ENCODE measurements at regions not wholly inside any gene's neighbourhood (a gene's known extent, or its start where the extent isn't known, plus 50 kb on each side); places are given as distances from the start of the nearest gene placed in this dataset.

- no peak for DNase-seq
Measured at GRCh38 chr20:56932575-56933330, 303.6 kb downstream of the TFAP2C start.

DNA sequence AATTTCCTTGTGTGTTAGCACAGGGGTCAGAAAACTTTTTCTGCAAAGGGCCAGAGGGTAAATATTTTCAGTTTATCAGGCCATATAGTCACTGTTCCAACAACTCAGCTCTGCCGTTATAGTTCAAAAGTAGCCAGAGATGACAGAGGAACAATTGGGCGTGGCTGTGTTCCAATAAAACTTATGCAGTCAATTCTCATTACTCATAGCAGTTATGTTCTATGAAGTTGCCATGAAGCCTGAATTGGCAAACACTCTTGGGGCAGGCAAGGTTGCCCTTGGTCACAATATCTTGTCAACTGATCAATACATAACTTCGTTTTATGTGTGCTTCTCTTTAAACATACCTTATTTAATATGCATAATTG is 304.2 kb downstream of the TFAP2C start:
- DNase-seq: no peak

DNA sequence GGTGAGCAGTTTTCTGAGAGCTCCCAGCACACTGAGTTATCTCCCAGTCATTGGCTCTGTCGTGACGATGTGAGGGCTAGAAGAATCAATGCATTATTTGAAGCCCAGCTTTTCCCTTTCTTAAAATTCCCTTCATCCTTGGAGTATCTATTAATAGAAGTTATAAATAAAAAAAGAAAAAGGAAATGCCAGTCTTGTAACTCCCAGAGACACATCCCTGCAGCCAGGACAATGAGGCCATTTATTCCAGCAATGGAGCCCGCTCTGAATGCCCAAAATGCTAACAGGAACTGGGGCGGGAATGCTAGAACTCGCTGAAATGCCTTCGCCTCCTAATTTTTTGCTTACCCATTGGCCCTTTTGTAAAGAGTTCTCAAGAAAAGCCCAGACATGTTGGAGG is 305.8 kb downstream of the TFAP2C start:
- DNase-seq: no peak

DNA sequence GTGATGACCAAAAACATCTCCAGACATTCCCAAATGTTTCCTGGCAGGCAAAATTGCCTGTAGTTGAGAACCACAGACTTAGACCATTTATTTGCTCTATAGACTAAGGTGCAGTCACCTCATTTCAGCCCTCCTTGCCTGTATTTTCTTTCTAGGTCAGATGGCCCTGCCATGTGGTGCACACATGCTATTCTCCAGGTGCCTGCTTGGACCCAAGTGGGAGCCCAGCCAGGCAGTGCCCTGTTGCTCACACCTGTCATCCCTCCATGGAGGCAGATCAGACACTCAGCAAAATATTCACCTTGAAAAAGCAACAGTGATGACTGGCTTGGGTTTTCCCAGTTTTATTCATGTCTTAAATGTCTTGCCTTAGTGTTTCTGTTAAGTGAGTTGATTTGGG is 311.4 kb downstream of the TFAP2C start:
- DNase-seq: no peak

GRCh38 chr20:56941101-56941686 is 312.1 kb downstream of the TFAP2C start:
- no peak for DNase-seq

DNA sequence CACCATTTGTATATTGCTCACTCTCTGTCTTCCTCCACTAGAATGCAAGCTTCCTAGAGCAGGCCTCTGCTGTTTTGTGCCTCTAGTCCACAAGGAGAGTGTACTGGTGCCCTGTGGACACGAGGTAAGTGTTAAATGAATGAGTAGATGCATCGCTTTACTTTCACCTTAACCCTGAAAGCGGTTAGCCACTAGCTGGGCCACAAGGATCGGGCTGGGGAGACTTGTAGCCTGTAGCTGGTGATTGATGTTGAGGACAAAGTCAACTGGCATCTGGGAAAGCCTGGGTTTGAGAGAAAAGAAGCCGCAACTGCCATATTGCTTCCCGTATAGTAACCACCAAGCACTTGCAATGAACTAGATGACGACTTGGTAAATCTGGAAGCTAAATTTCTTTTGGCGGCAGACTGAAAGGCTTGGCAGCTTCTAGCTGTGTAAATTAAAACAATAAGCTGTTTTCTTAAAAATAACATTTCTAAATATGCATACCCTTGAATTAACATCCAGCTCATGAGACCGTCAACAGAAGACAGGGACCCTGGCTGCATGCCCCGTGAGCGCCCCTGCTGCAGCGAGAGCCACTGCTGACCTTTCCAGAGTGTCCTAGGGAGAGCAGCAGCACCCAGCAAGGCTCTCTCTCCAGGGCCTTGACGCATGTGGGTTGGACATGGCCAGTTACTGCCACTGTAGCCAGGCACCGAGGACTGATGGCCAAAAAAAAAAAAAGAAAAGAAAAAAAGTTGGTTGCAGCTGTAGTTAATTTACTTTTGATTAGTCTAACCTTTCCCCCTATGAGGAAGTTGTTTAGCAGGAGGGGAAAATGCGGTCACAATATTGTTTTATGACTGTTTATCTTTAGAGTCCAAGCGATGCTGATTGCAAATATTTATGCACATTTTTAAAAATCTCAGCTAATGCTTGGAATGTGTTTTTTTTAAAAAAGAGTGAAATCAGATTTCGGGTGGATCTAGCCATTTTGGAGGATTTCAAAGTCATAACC is 315.1 kb downstream of the TFAP2C start:
- no peak for DNase-seq

- no peak for DNase-seq
Measured at GRCh38 chr20:56945057-56945456, 316.0 kb downstream of the TFAP2C start.

DNA sequence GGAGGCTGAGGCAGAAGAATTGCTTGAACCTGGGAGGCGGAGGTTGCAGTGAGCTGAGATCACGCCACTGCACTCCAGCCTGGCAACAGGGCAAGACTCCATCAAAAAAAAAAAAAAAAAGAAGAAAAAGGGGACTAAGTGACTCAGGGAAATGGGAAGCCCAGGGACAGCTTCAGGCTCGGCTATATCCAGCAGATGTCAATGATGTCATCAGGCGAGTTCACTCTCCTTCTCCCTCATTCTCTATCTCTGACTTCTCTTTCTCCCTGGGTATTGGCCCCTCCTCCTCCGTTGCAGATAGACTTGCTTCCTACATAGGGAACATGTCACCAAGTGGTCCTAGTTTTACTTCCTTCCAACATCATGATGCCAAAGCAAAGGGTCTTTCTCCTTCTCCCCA is 316.8 kb downstream of the TFAP2C start:
- no peak for DNase-seq

DNA sequence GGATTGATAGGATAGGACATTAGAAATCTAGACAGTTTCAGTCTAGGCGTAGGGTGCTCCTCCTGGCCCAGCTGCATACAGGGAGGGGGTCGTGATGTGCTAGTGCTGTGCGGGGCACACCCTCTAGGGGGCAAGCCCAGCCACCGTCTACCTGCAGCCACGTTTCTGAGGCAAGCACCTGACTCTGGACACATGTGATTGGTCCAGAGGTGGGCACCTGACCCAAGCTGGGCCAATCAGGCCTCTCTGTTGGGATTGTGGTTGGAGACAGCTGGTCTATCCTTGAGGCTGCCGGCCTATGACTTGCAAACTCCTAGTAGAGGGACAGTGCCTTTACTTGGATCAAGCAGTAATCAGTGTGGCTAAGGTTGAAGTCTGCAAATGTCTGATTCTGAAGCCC is 317.1 kb downstream of the BMP7 start:
- no peak for DNase-seq

GRCh38 chr20:56952258-56953047 is 314.0 kb downstream of the BMP7 start:
- no peak for DNase-seq

GRCh38 chr20:56953048-56953586 is 313.3 kb downstream of the BMP7 start:
- no peak for DNase-seq

GRCh38 chr20:56954797-56955196 is 311.6 kb downstream of the BMP7 start:
- no peak for DNase-seq

GRCh38 chr20:56955680-56956079 is 310.8 kb downstream of the BMP7 start:
- no peak for DNase-seq

GRCh38 chr20:56956534-56956933 is 309.9 kb downstream of the BMP7 start:
- no peak for DNase-seq

GRCh38 chr20:56957737-56958553 is 308.5 kb downstream of the BMP7 start:
- DNase-seq: no peak

GRCh38 chr20:56964901-56965300 is 301.5 kb downstream of the BMP7 start:
- DNase-seq: no peak

GRCh38 chr20:56967916-56968315 is 298.5 kb downstream of the BMP7 start:
- DNase-seq: no peak

- DNase-seq: no peak
Measured at GRCh38 chr20:56968376-56969048, 297.9 kb downstream of the BMP7 start.

DNA sequence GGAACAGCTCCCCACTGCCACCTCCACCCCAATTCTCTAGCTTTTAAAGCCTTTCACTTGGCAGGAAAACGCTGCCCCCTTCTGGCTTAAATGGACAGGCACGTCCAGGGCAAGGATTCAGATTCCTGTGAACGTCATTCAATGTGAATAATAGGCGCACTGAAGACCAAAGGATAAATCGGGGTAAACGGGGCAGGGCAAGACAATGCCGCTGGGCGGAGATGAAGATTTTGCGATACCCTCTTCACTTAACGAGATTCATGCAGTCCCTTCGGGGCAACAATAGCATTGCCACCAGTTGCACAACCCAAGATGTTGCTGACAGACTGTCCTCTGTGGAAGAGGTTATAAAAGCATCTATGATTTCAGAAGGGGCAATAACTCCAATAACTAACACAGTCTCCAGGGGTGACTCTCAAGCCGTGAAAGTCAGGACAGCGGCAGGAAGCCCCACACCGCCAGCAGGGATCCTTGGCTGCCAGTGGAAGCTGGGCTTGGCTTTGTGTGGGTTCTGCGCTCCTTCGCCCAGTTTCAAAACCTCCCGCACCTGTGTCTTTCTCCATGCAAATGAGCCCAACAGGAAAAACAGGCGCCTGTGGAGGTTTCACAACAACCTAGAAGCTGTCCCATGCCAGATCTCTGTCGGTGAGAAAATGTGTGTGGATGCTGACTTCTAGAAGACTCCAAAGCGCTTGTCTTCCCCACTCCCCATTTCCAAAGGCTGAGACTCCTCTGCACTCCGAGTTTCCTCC is 291.8 kb downstream of the BMP7 start:
- no peak for DNase-seq

DNA sequence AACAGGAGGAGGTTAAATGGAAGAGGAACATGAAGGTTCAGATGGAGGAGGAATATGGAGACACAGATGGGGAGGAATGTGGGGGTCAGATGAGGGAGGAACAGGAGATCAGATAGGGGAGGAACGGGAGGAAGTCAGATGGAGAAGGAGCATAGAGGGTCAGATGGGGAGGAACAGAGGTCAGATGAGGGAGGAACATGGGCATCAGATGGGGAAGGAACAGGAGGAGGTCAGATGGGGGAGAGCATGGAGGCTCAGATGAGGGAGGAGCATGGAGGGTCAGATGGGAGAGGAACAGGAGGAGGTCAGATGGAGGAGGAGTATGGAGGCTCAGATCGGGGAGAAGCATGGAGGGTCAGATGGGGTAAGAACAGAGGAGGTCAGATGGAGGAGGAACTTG is 290.6 kb downstream of the BMP7 start:
- no peak for DNase-seq

Measured in CD4-positive, alpha-beta T cell treated with Interleukin-17A for 1 hour (primary cell).